ENCODE measurements at regions not wholly inside any gene's neighbourhood (a gene's known extent, or its start where the extent isn't known, plus 50 kb on each side); places are given as distances from the start of the nearest gene placed in this dataset.
"Not testable (repeated sequence)": the region's sequence is repeated elsewhere in the genome, so short reads cannot be mapped to it uniquely, and the experiment has no call there.

DNA sequence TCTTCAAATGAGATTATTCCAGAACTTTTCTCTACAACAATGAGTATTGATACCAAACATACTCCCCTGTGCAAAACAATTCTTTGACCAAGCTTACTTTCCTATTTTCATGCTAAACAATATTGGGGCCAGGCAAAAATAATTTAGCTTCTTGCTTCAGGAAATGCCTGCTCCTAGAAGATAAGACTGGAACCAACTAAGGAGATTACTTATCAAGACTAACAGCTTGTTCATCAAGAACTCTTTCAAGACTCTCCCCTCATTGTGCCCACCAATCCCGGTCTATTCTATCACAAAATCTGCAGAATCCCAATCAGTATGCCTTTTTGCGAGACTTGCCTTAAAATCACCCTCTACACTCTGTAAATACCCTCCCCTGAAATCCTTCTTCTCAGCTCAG lies 536.6 kb downstream of the RWDD3 start:
- H3K9ac ChIP-seq (ENCODE audit: insufficient read length): no peak overlapping the region
- no peak overlapping the region for H3K27ac ChIP-seq
- no peak for TF ChIP-seq POLR2AphosphoS5 (IDR thresholded peaks at IDR 0.05; ENCODE audit: borderline replicate concordance, low read depth, low read length)
- H3K4me3 ChIP-seq: no peak overlapping the region
- DNase-seq (ENCODE audit: low read depth, low spot score): no peak
- no peaks in the 10 kb centered on the region for H3K9me3 ChIP-seq (ENCODE audit: low read depth, low read length)
- H3K36me3 ChIP-seq (ENCODE audit: insufficient read depth, low read length): no peaks in the 10 kb centered on the region

DNA sequence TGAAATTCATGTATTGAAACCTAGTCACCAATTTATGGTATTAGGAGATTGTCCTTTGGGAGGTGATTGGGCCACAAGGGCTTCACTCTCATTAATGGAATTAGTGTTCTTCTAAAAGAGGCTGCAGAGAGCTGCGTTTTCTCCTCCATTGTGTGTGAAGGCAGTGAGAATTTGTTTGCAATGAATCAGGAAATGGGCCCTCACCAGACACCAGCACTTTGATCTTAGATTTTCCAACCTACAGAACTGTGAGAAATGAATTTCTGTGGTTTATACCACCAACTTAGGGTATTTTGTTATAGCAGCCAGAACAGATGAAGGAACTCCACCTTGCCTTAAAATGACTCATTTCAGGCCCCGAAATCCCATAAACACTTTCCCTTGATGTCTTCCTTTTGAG lies 544.2 kb downstream of the RWDD3 start:
- no peak for TF ChIP-seq POLR2AphosphoS5 (IDR thresholded peaks at IDR 0.05; ENCODE audit: borderline replicate concordance, low read depth, low read length)
- TF ChIP-seq EZH2 (IDR thresholded peaks at IDR 0.05): no peak
- no peak for TF ChIP-seq FOXP2 (optimal IDR thresholded peaks at IDR 0.05; ENCODE audit: control extremely low read depth, extremely low read length, insufficient read depth)
- no peaks in the 10 kb centered on the region for H3K9me3 ChIP-seq (ENCODE audit: low read depth, low read length)
- H3K36me3 ChIP-seq (ENCODE audit: insufficient read depth, low read length): no peaks in the 10 kb centered on the region
- H3K9ac ChIP-seq (ENCODE audit: insufficient read length): no peak overlapping the region
- no peak overlapping the region for H3K27ac ChIP-seq
- no peak overlapping the region for H3K4me3 ChIP-seq
- no peak for DNase-seq (ENCODE audit: low read depth, low spot score)

DNA sequence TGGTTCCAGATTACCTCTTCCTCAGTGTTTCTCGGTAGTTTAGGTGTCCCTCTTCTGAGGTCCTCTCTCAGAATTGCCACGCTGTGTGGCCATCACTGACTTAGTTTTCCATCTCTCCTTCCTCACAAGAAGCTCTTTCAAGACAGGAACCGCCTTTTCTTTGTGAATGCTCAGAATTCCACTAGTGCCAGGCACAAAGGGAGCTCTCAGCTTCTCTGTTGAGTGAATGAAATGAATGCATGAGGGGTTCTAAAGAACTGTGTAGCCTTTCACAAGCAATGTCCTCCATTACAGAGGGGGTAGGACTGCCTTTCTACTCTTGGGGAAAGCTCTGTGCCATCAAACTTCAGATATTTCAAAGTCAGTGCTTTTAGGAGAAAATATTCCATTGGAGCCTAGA lies 546.8 kb downstream of the RWDD3 start:
- H3K4me3 ChIP-seq: no peak overlapping the region
- H3K27ac ChIP-seq: no peak overlapping the region
- no peak overlapping the region for H3K9ac ChIP-seq (ENCODE audit: insufficient read length)
- DNase-seq (ENCODE audit: low read depth, low spot score): no peak
- TF ChIP-seq POLR2AphosphoS5 (IDR thresholded peaks at IDR 0.05; ENCODE audit: borderline replicate concordance, low read depth, low read length): no peak
- no peak for TF ChIP-seq FOXP2 (optimal IDR thresholded peaks at IDR 0.05; ENCODE audit: control extremely low read depth, extremely low read length, insufficient read depth)
- TF ChIP-seq EZH2 (IDR thresholded peaks at IDR 0.05): no peak
- no peaks in the 10 kb centered on the region for H3K36me3 ChIP-seq (ENCODE audit: insufficient read depth, low read length)
- H3K9me3 ChIP-seq (ENCODE audit: low read depth, low read length): no peaks in the 10 kb centered on the region

DNA sequence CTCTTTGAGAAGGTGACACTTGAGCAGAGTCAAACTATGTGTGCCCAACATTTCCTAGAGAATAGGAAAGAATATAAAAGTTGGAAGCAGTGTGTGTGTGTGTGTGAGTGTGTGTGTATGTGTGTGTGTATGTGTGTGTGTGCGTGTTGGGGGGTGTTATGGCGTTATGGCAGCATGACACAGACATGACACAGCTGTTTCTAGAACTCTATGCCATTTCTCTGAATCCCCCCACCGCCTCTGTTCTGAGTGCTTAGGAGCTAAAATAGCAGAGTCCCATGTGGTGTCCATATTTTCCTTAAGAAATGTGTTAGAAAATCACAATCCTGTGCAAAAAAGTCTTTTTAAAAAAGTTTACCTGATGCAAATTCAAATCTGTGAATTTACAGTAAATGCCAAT lies 556.1 kb downstream of the RWDD3 start:
- no peak overlapping the region for H3K4me3 ChIP-seq
- no peak overlapping the region for H3K9ac ChIP-seq (ENCODE audit: insufficient read length)
- no peak for TF ChIP-seq POLR2AphosphoS5 (IDR thresholded peaks at IDR 0.05; ENCODE audit: borderline replicate concordance, low read depth, low read length)
- TF ChIP-seq EZH2 (IDR thresholded peaks at IDR 0.05): no peak
- no peak for TF ChIP-seq FOXP2 (optimal IDR thresholded peaks at IDR 0.05; ENCODE audit: control extremely low read depth, extremely low read length, insufficient read depth)
- no peaks in the 10 kb centered on the region for H3K36me3 ChIP-seq (ENCODE audit: insufficient read depth, low read length)
- H3K9me3 ChIP-seq (ENCODE audit: low read depth, low read length): no peaks in the 10 kb centered on the region
- DNase-seq (ENCODE audit: low read depth, low spot score): no peak
- no peak overlapping the region for H3K27ac ChIP-seq

DNA sequence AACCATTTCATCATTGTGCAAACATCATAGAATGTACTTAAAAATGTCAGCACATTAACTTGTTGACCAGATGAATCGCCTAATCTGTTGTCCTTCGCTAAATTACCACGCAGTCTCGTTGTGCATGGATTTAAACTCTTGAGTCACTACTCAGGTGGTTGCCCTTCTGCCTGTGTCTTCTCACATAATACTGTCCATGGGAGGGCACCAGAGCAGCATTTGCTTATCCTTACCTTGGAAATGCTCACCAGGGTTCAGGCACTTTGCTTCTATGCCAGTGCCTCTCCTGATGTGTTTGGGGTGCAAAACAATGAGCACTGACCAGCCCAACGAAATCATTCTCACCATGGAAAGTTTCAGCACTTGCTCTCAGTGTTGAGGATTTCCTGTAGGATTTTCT lies 559.9 kb downstream of the RWDD3 start:
- no peak overlapping the region for H3K9ac ChIP-seq (ENCODE audit: insufficient read length)
- DNase-seq (ENCODE audit: low read depth, low spot score): no peak
- no peak overlapping the region for H3K27ac ChIP-seq
- TF ChIP-seq FOXP2 (optimal IDR thresholded peaks at IDR 0.05; ENCODE audit: control extremely low read depth, extremely low read length, insufficient read depth) (no peak), POLR2AphosphoS5 (IDR thresholded peaks at IDR 0.05; ENCODE audit: borderline replicate concordance, low read depth, low read length) (no peak), EZH2 (IDR thresholded peaks at IDR 0.05) (no peak)
- H3K4me3 ChIP-seq: no peak overlapping the region
- H3K9me3 ChIP-seq (ENCODE audit: low read depth, low read length): no peaks in the 10 kb centered on the region
- H3K36me3 ChIP-seq (ENCODE audit: insufficient read depth, low read length): no peaks in the 10 kb centered on the region

DNA sequence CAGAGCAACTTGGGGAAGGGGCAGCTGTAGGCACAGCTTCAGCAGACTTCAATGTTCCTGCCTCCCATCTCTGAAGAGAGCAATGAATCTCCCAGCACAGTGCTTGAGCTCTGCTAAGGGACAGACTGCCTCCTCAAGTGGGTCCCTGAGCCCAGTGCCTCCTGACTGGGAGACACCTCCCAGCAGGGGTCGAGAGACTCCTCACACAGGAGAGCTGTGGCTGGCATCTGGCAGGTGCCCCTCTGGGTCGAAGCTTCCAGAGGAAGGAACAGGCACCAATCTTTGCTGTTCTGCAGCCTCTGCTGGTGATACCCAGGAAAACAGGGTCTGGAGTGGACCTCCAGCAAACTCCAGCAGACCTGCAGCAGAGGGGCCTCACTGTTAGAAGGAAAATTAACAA lies 563.8 kb downstream of the RWDD3 start:
- not testable (repeated sequence) for DNase-seq (ENCODE audit: low read depth, low spot score)

DNA sequence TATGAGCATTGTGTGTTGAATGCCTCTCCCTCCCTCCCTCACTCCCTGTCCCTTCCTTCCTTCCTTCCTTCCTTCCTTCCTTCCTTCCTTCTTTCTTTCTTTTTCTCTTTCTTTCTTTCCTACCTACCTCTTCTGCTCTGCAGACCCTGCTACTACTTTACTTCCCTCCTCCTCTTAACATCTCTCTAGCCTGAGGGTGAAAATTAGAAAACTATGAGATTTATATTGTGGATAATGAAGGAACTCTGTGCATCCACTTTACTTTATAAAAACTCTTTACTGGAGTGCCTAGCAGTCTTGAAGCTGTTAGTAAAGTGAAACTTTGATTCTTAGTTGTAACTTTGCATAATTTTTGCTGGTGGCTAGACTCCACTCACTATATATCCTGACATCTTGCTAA lies 572.2 kb downstream of the RWDD3 start:
- Histone ChIP-seq H3K9me3 (ENCODE audit: low read depth, low read length) (no peaks in the 10 kb centered on the region), H3K4me3 (peak overlapping the region; percentile 19; the same call in 1 of the 2 replicates), H3K27ac (peak overlapping the region; percentile 93), H3K36me3 (ENCODE audit: insufficient read depth, low read length) (no peaks in the 10 kb centered on the region), H3K9ac (ENCODE audit: insufficient read length) (no peak overlapping the region)
- no peak for TF ChIP-seq EZH2 (IDR thresholded peaks at IDR 0.05)
- no peak for TF ChIP-seq POLR2AphosphoS5 (IDR thresholded peaks at IDR 0.05; ENCODE audit: borderline replicate concordance, low read depth, low read length)
- TF ChIP-seq FOXP2 (optimal IDR thresholded peaks at IDR 0.05; ENCODE audit: control extremely low read depth, extremely low read length, insufficient read depth): no peak
- DNase-seq (ENCODE audit: low read depth, low spot score): peak; percentile 94

More for the DNA sequence above, 563.8 kb downstream of the RWDD3 start:
- H3K4me3 ChIP-seq; H3K27ac ChIP-seq; H3K36me3 ChIP-seq (ENCODE audit: insufficient read depth, low read length); H3K9ac ChIP-seq (ENCODE audit: insufficient read length); H3K9me3 ChIP-seq (ENCODE audit: low read depth, low read length): not testable (repeated sequence)

DNA sequence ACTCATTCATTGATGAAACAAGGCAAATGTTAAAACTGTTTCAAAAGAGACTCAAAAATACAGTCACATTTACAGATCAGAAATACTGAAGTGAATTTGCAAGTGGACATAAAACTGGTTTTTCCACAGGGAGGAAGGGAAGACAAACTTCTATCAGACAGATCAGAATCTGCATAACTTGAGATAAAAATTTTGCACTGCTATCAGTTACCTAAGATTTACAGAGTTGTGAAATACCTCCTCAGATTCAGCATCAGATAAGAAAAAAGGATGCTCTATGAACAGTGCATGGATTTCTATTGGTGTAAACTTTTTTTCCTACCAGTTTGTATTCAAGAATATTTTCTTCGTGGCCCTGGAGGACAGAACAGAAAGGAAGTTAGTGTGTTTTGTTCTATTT lies 575.4 kb downstream of the RWDD3 start:
- Histone ChIP-seq H3K4me3 (no peak overlapping the region), H3K9ac (ENCODE audit: insufficient read length) (no peak overlapping the region), H3K9me3 (ENCODE audit: low read depth, low read length) (no peaks in the 10 kb centered on the region), H3K36me3 (ENCODE audit: insufficient read depth, low read length) (no peaks in the 10 kb centered on the region), H3K27ac (no peak overlapping the region)
- no peak for DNase-seq (ENCODE audit: low read depth, low spot score)
- TF ChIP-seq POLR2AphosphoS5 (IDR thresholded peaks at IDR 0.05; ENCODE audit: borderline replicate concordance, low read depth, low read length) (no peak), FOXP2 (optimal IDR thresholded peaks at IDR 0.05; ENCODE audit: control extremely low read depth, extremely low read length, insufficient read depth) (no peak), EZH2 (IDR thresholded peaks at IDR 0.05) (no peak)

DNA sequence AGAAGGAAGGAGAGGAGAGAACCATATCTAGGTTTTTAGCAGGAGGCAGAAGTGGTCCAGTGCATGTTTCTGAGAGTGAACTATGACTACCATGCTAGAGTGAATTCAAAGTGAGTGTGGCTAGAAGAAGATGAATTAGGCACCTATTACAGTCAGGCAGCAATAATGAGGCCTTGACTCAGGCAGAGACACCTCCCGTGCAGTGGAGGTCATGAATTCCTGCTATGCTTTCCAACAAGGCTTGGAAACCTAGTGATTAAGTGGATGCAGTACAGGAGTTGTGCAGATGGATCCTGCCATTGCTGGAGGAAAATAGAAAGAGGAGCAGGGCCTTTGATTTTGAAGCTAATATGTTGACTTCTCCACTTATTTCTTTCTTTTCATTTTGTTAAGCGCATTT lies 581.5 kb downstream of the RWDD3 start:
- DNase-seq (ENCODE audit: low read depth, low spot score): no peak
- Histone ChIP-seq H3K9me3 (ENCODE audit: low read depth, low read length) (no peaks in the 10 kb centered on the region), H3K4me3 (no peak overlapping the region), H3K36me3 (ENCODE audit: insufficient read depth, low read length) (no peaks in the 10 kb centered on the region), H3K27ac (no peak overlapping the region), H3K9ac (ENCODE audit: insufficient read length) (no peak overlapping the region)
- TF ChIP-seq POLR2AphosphoS5 (IDR thresholded peaks at IDR 0.05; ENCODE audit: borderline replicate concordance, low read depth, low read length): no peak

Data from SK-N-MC (cell line).